Smooth muscle cell (in vitro differentiated cells): ENCODE measurements at regions not wholly inside any gene's neighbourhood (a gene's known extent, or its start where the extent isn't known, plus 50 kb on each side); places are given as distances from the start of the nearest gene placed in this dataset.

Experiments
- DNase-seq: peaks from one replicate; lab custom pipeline; 2025; ENCODE audit not compliant: unreplicated experiment; lab: John Stamatoyannopoulos, UW
- H2AFZ ChIP-seq: fragments of 200-600 bp; sonication (generic); 2 replicates; pipeline ENCODE4 v1.6.0; 2016; ENCODE audit warnings: antibody characterized with exemption, low read depth, mild to moderate bottlenecking
- H3F3A ChIP-seq: fragments of 200-600 bp; sonication (generic); 2 replicates; pipeline ENCODE4 v1.6.0; 2017; ENCODE audit warnings: antibody characterized with exemption, low read depth
- H3K27ac ChIP-seq: fragments of 200-600 bp; sonication (generic); 2 replicates; pipeline ENCODE4 v1.5.1; 2016; ENCODE audit warnings: low read depth, mild to moderate bottlenecking
- H3K27me3 ChIP-seq: fragments of 200-600 bp; sonication (generic); 2 replicates; pipeline ENCODE4 v1.6.1; 2016; ENCODE audit warnings: low read depth, mild to moderate bottlenecking
- H3K36me3 ChIP-seq: fragments of 200-600 bp; sonication (generic); 2 replicates; pipeline ENCODE4 v1.5.1; 2016; ENCODE audit warnings: low read depth
- H3K4me1 ChIP-seq: fragments of 200-600 bp; sonication (generic); 2 replicates; pipeline ENCODE4 v1.5.1; 2016; ENCODE audit warnings: low read depth
- H3K4me2 ChIP-seq: fragments of 200-600 bp; sonication (generic); 2 replicates; pipeline ENCODE4 v1.6.0; 2016; ENCODE audit warnings: mild to moderate bottlenecking
- H3K4me3 ChIP-seq: fragments of 200-600 bp; sonication (generic); 2 replicates; pipeline ENCODE4 v1.5.1; 2016; ENCODE audit warnings: mild to moderate bottlenecking
- H3K79me2 ChIP-seq: fragments of 200-600 bp; sonication (generic); 2 replicates; pipeline ENCODE4 v1.6.0; 2016; ENCODE audit warnings: low read depth, mild to moderate bottlenecking
- H3K9ac ChIP-seq: fragments of 200-600 bp; sonication (generic); 2 replicates; pipeline ENCODE4 v1.6.0; 2016; ENCODE audit warnings: low read depth
- H3K9me3 ChIP-seq: fragments of 200-600 bp; sonication (generic); replicated peaks from 2 replicates; pipeline ENCODE4 v1.5.1; 2016; ENCODE audit warnings: low read depth
- H4K20me1 ChIP-seq: fragments of 200-600 bp; sonication (generic); 2 replicates; pipeline ENCODE4 v1.6.0; 2016; ENCODE audit warnings: low read depth
- WGBS: methylation state at CpG from one replicate; pipeline ENCODE4 v1.1.7; 2016; ENCODE audit warnings: low lambda C conversion rate; 5-methylcytosine and 5-hydroxymethylcytosine counted together
- TF ChIP-seq, protein P1 (sequence below): fragments of 200-600 bp; sonication (generic); IDR thresholded peaks from 2 replicates; pipeline ENCODE4 v1.5.1; 2017; ENCODE audit warnings: borderline replicate concordance, mild to moderate bottlenecking, antibody characterized with exemption; ENCODE audit not compliant: insufficient read depth, poor library complexity, severe bottlenecking

GRCh38 chr16:52191531-52192134 lies 355.3 kb downstream of the TOX3 start:
- peak; percentile 12 for DNase-seq
- no peak overlapping the region for H3K27ac ChIP-seq
- TF ChIP-seq, protein P1, sequence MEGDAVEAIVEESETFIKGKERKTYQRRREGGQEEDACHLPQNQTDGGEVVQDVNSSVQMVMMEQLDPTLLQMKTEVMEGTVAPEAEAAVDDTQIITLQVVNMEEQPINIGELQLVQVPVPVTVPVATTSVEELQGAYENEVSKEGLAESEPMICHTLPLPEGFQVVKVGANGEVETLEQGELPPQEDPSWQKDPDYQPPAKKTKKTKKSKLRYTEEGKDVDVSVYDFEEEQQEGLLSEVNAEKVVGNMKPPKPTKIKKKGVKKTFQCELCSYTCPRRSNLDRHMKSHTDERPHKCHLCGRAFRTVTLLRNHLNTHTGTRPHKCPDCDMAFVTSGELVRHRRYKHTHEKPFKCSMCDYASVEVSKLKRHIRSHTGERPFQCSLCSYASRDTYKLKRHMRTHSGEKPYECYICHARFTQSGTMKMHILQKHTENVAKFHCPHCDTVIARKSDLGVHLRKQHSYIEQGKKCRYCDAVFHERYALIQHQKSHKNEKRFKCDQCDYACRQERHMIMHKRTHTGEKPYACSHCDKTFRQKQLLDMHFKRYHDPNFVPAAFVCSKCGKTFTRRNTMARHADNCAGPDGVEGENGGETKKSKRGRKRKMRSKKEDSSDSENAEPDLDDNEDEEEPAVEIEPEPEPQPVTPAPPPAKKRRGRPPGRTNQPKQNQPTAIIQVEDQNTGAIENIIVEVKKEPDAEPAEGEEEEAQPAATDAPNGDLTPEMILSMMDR: peak; percentile 93
- no peak overlapping the region for H3K4me2 ChIP-seq
- no peaks in the 10 kb centered on the region for H3K36me3 ChIP-seq
- peaks cover 12% of the 10 kb centered on the region for H3K4me1 ChIP-seq
- peaks cover 12% of the 10 kb centered on the region for H3K27me3 ChIP-seq
- H3K4me3 ChIP-seq: no peak overlapping the region
- no peaks in the 10 kb centered on the region for H4K20me1 ChIP-seq
- WGBS: 52% methylated on average over 7 of the region's 7 CpGs
- no peaks in the 10 kb centered on the region for H3K9me3 ChIP-seq
- H2AFZ ChIP-seq: no peak overlapping the region
- H3K79me2 ChIP-seq: no peaks in the 10 kb centered on the region
- H3K9ac ChIP-seq: no peak overlapping the region
- H3F3A ChIP-seq: no peaks in the 10 kb centered on the region

- H3K4me3 ChIP-seq: no peak overlapping the region
- no peaks in the 10 kb centered on the region for H3K79me2 ChIP-seq
- H3K36me3 ChIP-seq: no peaks in the 10 kb centered on the region
- no peak overlapping the region for H3K27ac ChIP-seq
- H4K20me1 ChIP-seq: no peaks in the 10 kb centered on the region
- no peak for DNase-seq
- no peaks in the 10 kb centered on the region for H3K4me1 ChIP-seq
- TF ChIP-seq, protein P1: no peak
- no peaks in the 10 kb centered on the region for H3K9me3 ChIP-seq
- no peaks in the 10 kb centered on the region for H3F3A ChIP-seq
- H3K27me3 ChIP-seq: peaks cover 9% of the 10 kb centered on the region
- H2AFZ ChIP-seq: no peak overlapping the region
- H3K9ac ChIP-seq: no peak overlapping the region
- WGBS: 93% methylated on average over 3 of the region's 3 CpGs
- no peak overlapping the region for H3K4me2 ChIP-seq
Measured at GRCh38 chr16:52184336-52184735, 362.6 kb downstream of the TOX3 start.

DNA sequence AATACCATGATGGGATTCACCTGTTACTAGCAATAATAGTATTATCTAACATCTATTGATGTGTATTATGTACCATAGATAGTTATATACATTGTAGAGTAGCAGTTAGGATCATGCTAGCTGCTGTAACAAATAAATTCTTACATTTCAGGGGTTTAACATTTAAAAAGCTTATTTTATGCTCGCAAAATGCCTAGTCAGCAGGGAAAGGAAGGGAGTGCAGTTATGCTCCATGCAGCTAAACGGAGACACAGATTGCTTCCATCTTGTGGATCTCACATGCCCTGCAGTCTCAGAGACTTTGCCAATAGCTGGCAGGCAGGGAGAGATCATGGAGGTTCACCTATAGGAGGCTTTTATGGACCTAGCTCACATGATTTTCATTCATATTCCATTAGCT lies 364.1 kb downstream of the TOX3 start:
- Histone ChIP-seq H2AFZ (no peak overlapping the region), H3K9me3 (no peaks in the 10 kb centered on the region), H3K27me3 (peaks cover 2% of the 10 kb centered on the region), H3F3A (no peaks in the 10 kb centered on the region), H3K27ac (no peak overlapping the region), H4K20me1 (no peaks in the 10 kb centered on the region), H3K36me3 (no peaks in the 10 kb centered on the region), H3K4me2 (no peak overlapping the region), H3K4me1 (no peaks in the 10 kb centered on the region), H3K4me3 (no peak overlapping the region), H3K79me2 (no peaks in the 10 kb centered on the region), H3K9ac (no peak overlapping the region)
- TF ChIP-seq, protein P1: no peak
- 93% methylated on average over 2 of the region's 2 CpGs for WGBS
- DNase-seq: no peak

GRCh38 chr16:52174168-52174567 lies 372.8 kb downstream of the TOX3 start:
- no peak for DNase-seq
- Histone ChIP-seq H3K79me2 (no peaks in the 10 kb centered on the region), H3K4me1 (no peaks in the 10 kb centered on the region), H3K9ac (no peak overlapping the region), H3K4me3 (no peak overlapping the region), H3K27me3 (no peaks in the 10 kb centered on the region), H3K4me2 (no peak overlapping the region), H4K20me1 (no peaks in the 10 kb centered on the region), H3K27ac (no peak overlapping the region), H3K36me3 (no peaks in the 10 kb centered on the region), H3F3A (no peaks in the 10 kb centered on the region), H3K9me3 (no peaks in the 10 kb centered on the region), H2AFZ (no peak overlapping the region)
- TF ChIP-seq, protein P1: no peak
- WGBS: 89% methylated on average over 2 of the region's 2 CpGs
